Vagina (tissue), 2 donors: ENCODE measurements at regions not wholly inside any gene's neighbourhood (a gene's known extent, or its start where the extent isn't known, plus 50 kb on each side); places are given as distances from the start of the nearest gene placed in this dataset.

ENCODE experiments used
- CTCF ChIP-seq, 3 experiments: fragments of 450-650 bp in 2 of 3; fragments of 200-600 bp in 1 of 3; sonication (generic) in 1 of 3; IDR thresholded peaks; one replicate each; pipeline ENCODE4 v1.5.1; 2017 to 2019; ENCODE audit warnings: antibody characterized with exemption in 3 of 3, mild to moderate bottlenecking in 2 of 3, moderate library complexity in 2 of 3
- POLR2A ChIP-seq, 2 donors: fragments of 450-650 bp; IDR thresholded peaks; one replicate each; pipeline ENCODE4 v1.6.1; 2017; ENCODE audit warnings: antibody characterized with exemption in 2 of 2, mild to moderate bottlenecking in 2 of 2, moderate library complexity in 2 of 2

DNA sequence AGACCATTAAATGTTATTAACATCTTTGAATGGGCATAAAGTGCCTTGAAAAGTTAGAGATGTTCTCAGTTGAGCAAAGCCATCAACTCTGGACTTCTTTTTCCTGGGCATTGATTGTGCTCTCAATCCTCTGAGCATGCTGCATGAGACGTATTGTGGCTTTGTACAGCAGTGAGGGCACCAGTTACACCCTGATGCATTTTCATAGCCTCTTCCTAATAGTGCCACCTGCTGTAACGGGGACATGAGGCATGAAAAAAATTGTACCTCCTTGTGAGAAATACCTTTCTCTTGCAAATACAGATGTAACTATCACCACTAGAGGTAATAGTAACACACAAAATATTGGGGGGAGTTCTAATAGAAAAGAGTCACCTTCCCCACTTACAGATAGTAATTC is 697.5 kb downstream of the TMEM182 start:
- TF ChIP-seq POLR2A (IDR thresholded peaks at IDR 0.05) (no peak), CTCF (IDR thresholded peaks at IDR 0.05) (no peak)
